CD4-positive, alpha-beta T cell (primary cell): ENCODE measurements at regions not wholly inside any gene's neighbourhood (a gene's known extent, or its start where the extent isn't known, plus 50 kb on each side); places are given as distances from the start of the nearest gene placed in this dataset.

Experiments
- ATAC-seq: fragments of 200-7000 bp; cut with Tn5 transposase; one replicate; pipeline ENCODE4 v1.10.0; 2022; ENCODE audit warnings: mild to moderate bottlenecking; ENCODE audit not compliant: poor library complexity
- CTCF ChIA-PET: fragments of 350-600 bp; sonication (Branson Sonifier 250); formaldehyde crosslinking; loops from one replicate; lab custom pipeline; 2021; ENCODE audit warnings: antibody characterized with exemption, inconsistent platforms; lab: Charles Lee
- POLR2A ChIA-PET: fragments of 350-600 bp; sonication (Branson Sonifier 250); formaldehyde crosslinking; loops from one replicate; lab custom pipeline; 2021; ENCODE audit warnings: antibody characterized with exemption, inconsistent platforms; lab: Charles Lee
- DNase-seq, 14 experiments: peaks; one replicate each; pipeline ENCODE4 v3.0.0-alpha.2; 2013 to 2020; ENCODE audit warnings: mixed read lengths in 2 of 14
- H3K27ac ChIP-seq, 2 donors: one replicate each; pipeline versions ENCODE4 v1.5.1 to v1.7.0; 2013; ENCODE audit warnings: low read length in 2 of 2, low read depth in 1 of 2, mild to moderate bottlenecking in 1 of 2
- H3K27me3 ChIP-seq, 2 experiments: 1 replicate in 1 of 2; 2 replicates in 1 of 2; pipeline versions ENCODE4 v1.6.1 to v1.7.0; 2013; ENCODE audit warnings: low read length in 2 of 2, control low read depth in 1 of 2, mild to moderate bottlenecking in 1 of 2, moderate library complexity in 1 of 2; ENCODE audit not compliant: insufficient read depth in 2 of 2, control insufficient read depth in 1 of 2
- H3K36me3 ChIP-seq: one replicate; pipeline ENCODE4 v1.6.1; 2013; ENCODE audit warnings: low read length, control low read depth; ENCODE audit not compliant: insufficient read depth
- H3K4me1 ChIP-seq: one replicate; pipeline ENCODE4 v1.6.1; 2013; ENCODE audit warnings: low read length, control low read depth; ENCODE audit not compliant: insufficient read depth
- H3K4me3 ChIP-seq: one replicate; pipeline ENCODE4 v1.5.1; 2013; ENCODE audit warnings: mild to moderate bottlenecking, low read length, moderate library complexity
- H3K9me3 ChIP-seq, 2 experiments: 1 replicate in 1 of 2; 2 replicates in 1 of 2; pipeline versions ENCODE4 v1.6.1 to v1.7.0; 2013; ENCODE audit warnings: low read length in 2 of 2, mild to moderate bottlenecking in 2 of 2, control low read depth in 1 of 2, moderate library complexity in 1 of 2; ENCODE audit not compliant: control insufficient read depth in 1 of 2, insufficient read depth in 1 of 2
- H3K27ac Mint-ChIP-seq: one replicate; pipeline ENCODE4 v1.8.0; 2020; ENCODE audit warnings: mixed read lengths
- H3K27me3 Mint-ChIP-seq: one replicate; pipeline ENCODE4 v1.8.0; 2021; ENCODE audit warnings: mixed read lengths
- H3K36me3 Mint-ChIP-seq: one replicate; pipeline ENCODE4 v1.8.0; 2021; ENCODE audit warnings: low read depth, mixed read lengths
- H3K4me1 Mint-ChIP-seq: one replicate; pipeline ENCODE4 v1.8.0; 2021; ENCODE audit warnings: low read depth, mixed read lengths
- H3K4me3 Mint-ChIP-seq: one replicate; pipeline ENCODE4 v1.8.0; 2020; ENCODE audit warnings: mild to moderate bottlenecking, mixed read lengths
- H3K9me3 Mint-ChIP-seq: one replicate; pipeline ENCODE4 v1.8.0; 2020; ENCODE audit warnings: mixed read lengths
- CTCF ChIP-seq: fragments of 200-600 bp; IDR thresholded peaks from one replicate; pipeline ENCODE4 v1.8.0; 2022; ENCODE audit warnings: antibody characterized with exemption, mild to moderate bottlenecking
- intact Hi-C, 2 experiments: fragments of 100-400 bp; cut with DNase I in 1 of 2; cut with micrococcal nuclease in 1 of 2; formaldehyde crosslinking; loops; one replicate each; pipeline versions ENCODE4 v1.15.1 to v1.9.0; 2023 to 2025; cut with DNase I, micrococcal nuclease

- Mint-ChIP-seq H3K9me3 (no peaks in the 10 kb centered on the region), H3K4me1 (no peaks in the 10 kb centered on the region), H3K27me3 (peaks cover 14% of the 10 kb centered on the region), H3K4me3 (no peak overlapping the region), H3K36me3 (no peaks in the 10 kb centered on the region), H3K27ac (no peak overlapping the region)
- Histone ChIP-seq H3K9me3 (no peaks in the 10 kb centered on the region), H3K4me1 (no peaks in the 10 kb centered on the region), H3K27me3 (no peaks in the 10 kb centered on the region), H3K36me3 (no peaks in the 10 kb centered on the region), H3K4me3 (no peak overlapping the region), H3K27ac (no peak overlapping the region)
- ChIA-PET CTCF (no interaction called here), POLR2A (no interaction called here)
- ATAC-seq, result no peak
- TF ChIP-seq CTCF, result no peak
- intact Hi-C loops, result no loop called here
- DNase-seq, result no peak
These were observed 249.0 kb downstream of the TTC32 start for GRCh38 chr2:19652811-19653210.

GRCh38 chr2:19651466-19651865 lies 250.3 kb downstream of the TTC32 start:
- Histone ChIP-seq H3K27ac (no peak overlapping the region), H3K4me1 (no peaks in the 10 kb centered on the region), H3K36me3 (no peaks in the 10 kb centered on the region), H3K27me3 (no peaks in the 10 kb centered on the region), H3K4me3 (no peak overlapping the region), H3K9me3 (no peaks in the 10 kb centered on the region)
- no peak overlapping the region for H3K4me3 Mint-ChIP-seq
- TF ChIP-seq CTCF, result no peak
- DNase-seq, result no peak
- no peaks in the 10 kb centered on the region for H3K36me3 Mint-ChIP-seq
- H3K9me3 Mint-ChIP-seq, result no peaks in the 10 kb centered on the region
- ChIA-PET CTCF (no interaction called here), POLR2A (no interaction called here)
- H3K4me1 Mint-ChIP-seq, result no peaks in the 10 kb centered on the region
- no peak for ATAC-seq
- no peak overlapping the region for H3K27ac Mint-ChIP-seq
- intact Hi-C loops, result no loop called here
- H3K27me3 Mint-ChIP-seq, result peaks cover 21% of the 10 kb centered on the region

- CTCF ChIA-PET, result no interaction called here
- no peak overlapping the region for H3K27ac Mint-ChIP-seq
- intact Hi-C loops, result no loop called here
These were observed 251.9 kb downstream of the TTC32 start for GRCh38 chr2:19649785-19650380.

More at GRCh38 chr2:19649785-19650380, 251.9 kb downstream of the TTC32 start:
- Histone ChIP-seq H3K4me1 (no peaks in the 10 kb centered on the region), H3K4me3 (no peak overlapping the region), H3K27ac (no peak overlapping the region), H3K9me3 (no peaks in the 10 kb centered on the region), H3K27me3 (no peaks in the 10 kb centered on the region), H3K36me3 (no peaks in the 10 kb centered on the region)
- Mint-ChIP-seq H3K4me3 (no peak overlapping the region), H3K9me3 (no peaks in the 10 kb centered on the region), H3K27me3 (peaks cover 21% of the 10 kb centered on the region), H3K4me1 (no peaks in the 10 kb centered on the region), H3K36me3 (no peaks in the 10 kb centered on the region)
- no peak for ATAC-seq
- POLR2A ChIA-PET, result no interaction called here
- DNase-seq, result no peak
- no peak for TF ChIP-seq CTCF
